Fibroblast of pulmonary artery (primary cell): ENCODE measurements at regions not wholly inside any gene's neighbourhood (a gene's known extent, or its start where the extent isn't known, plus 50 kb on each side); places are given as distances from the start of the nearest gene placed in this dataset.

Experiments
- DNase-seq: peaks from one replicate; pipeline ENCODE4 v3.0.0-alpha.2; 2010; ENCODE audit warnings: low read depth
- H3K4me3 ChIP-seq: replicated peaks from 2 replicates; pipeline ENCODE4 v1.5.1; 2011; ENCODE audit warnings: low read depth, mild to moderate bottlenecking, control low read depth, low read length, moderate library complexity
- CTCF ChIP-seq: IDR thresholded peaks from 2 replicates; pipeline ENCODE4 v1.5.1; 2011; ENCODE audit warnings: mild to moderate bottlenecking, control low read depth, low read length, inconsistent platforms; ENCODE audit errors: missing control alignments

- H3K4me3 ChIP-seq = no peak overlapping the region
- no peak for DNase-seq
- TF ChIP-seq CTCF = no peak
These were observed 822.7 kb upstream of the SEMA6D start for GRCh38 chr15:46894644-46895043.

- TF ChIP-seq CTCF = no peak
- no peak overlapping the region for H3K4me3 ChIP-seq
- no peak for DNase-seq
These were observed 820.0 kb upstream of the SEMA6D start for GRCh38 chr15:46897266-46897665.

GRCh38 chr15:46901001-46901400 lies 816.3 kb upstream of the SEMA6D start:
- no peak for TF ChIP-seq CTCF
- DNase-seq = no peak
- H3K4me3 ChIP-seq = no peak overlapping the region

- no peak overlapping the region for H3K4me3 ChIP-seq
- TF ChIP-seq CTCF = no peak
- DNase-seq = no peak
These were observed 799.5 kb upstream of the SEMA6D start for GRCh38 chr15:46917721-46918252.

- no peak overlapping the region for H3K4me3 ChIP-seq
- DNase-seq = no peak
- no peak for TF ChIP-seq CTCF
These were observed 798.7 kb upstream of the SEMA6D start for GRCh38 chr15:46918462-46919140.

- TF ChIP-seq CTCF = no peak
- H3K4me3 ChIP-seq = no peak overlapping the region
- DNase-seq = no peak
These were observed 795.4 kb upstream of the SEMA6D start for GRCh38 chr15:46921891-46922290.

- no peak overlapping the region for H3K4me3 ChIP-seq
- no peak for TF ChIP-seq CTCF
- no peak for DNase-seq
These were observed 786.9 kb upstream of the SEMA6D start for GRCh38 chr15:46930426-46930825.
